ENCODE measurements at regions not wholly inside any gene's neighbourhood (a gene's known extent, or its start where the extent isn't known, plus 50 kb on each side); places are given as distances from the start of the nearest gene placed in this dataset.
"Not testable (repeated sequence)": the region's sequence is repeated elsewhere in the genome, so short reads cannot be mapped to it uniquely, and the experiment has no call there.

GRCh38 chr3:21989341-21990042 lies 238.5 kb upstream of the ZNF385D start:
- DNase-seq (ENCODE audit: low read depth in 3 of 3) = no peak

- DNase-seq (ENCODE audit: low read depth in 3 of 3) = no peak
Measured at GRCh38 chr3:21991061-21991460, 240.1 kb upstream of the ZNF385D start.

- no peak for DNase-seq (ENCODE audit: low read depth in 3 of 3)
Measured at GRCh38 chr3:21995079-21995607, 244.1 kb upstream of the ZNF385D start.

GRCh38 chr3:22007368-22007767 lies 256.4 kb upstream of the ZNF385D start:
- DNase-seq (ENCODE audit: low read depth in 3 of 3) = no peak

- DNase-seq (ENCODE audit: low read depth in 3 of 3) = no peak
Measured at GRCh38 chr3:22010997-22011396, 260.0 kb upstream of the ZNF385D start.

- no peak for DNase-seq (ENCODE audit: low read depth in 3 of 3)
Measured at GRCh38 chr3:22012471-22012870, 261.5 kb upstream of the ZNF385D start.

- no peak for DNase-seq (ENCODE audit: low read depth in 3 of 3)
Measured at GRCh38 chr3:22013641-22014040, 262.6 kb upstream of the ZNF385D start.

GRCh38 chr3:22016197-22016596 lies 265.2 kb upstream of the ZNF385D start:
- DNase-seq (ENCODE audit: low read depth in 3 of 3) = no peak

GRCh38 chr3:22024638-22025037 lies 273.6 kb upstream of the ZNF385D start:
- DNase-seq (ENCODE audit: low read depth in 3 of 3) = not testable (repeated sequence)

GRCh38 chr3:22029480-22029879 lies 278.5 kb upstream of the ZNF385D start:
- DNase-seq (ENCODE audit: low read depth in 3 of 3) = no peak

- no peak for DNase-seq (ENCODE audit: low read depth in 3 of 3)
Measured at GRCh38 chr3:22039161-22039560, 288.2 kb upstream of the ZNF385D start.

GRCh38 chr3:22040150-22040549 lies 289.1 kb upstream of the ZNF385D start:
- DNase-seq (ENCODE audit: low read depth in 3 of 3) = no peak

GRCh38 chr3:22045882-22046281 lies 294.9 kb upstream of the ZNF385D start:
- DNase-seq (ENCODE audit: low read depth in 3 of 3) = no peak

- DNase-seq (ENCODE audit: low read depth in 3 of 3) = no peak
Measured at GRCh38 chr3:22063500-22063899, 312.5 kb upstream of the ZNF385D start.

- DNase-seq (ENCODE audit: low read depth in 3 of 3) = no peak
Measured at GRCh38 chr3:22068619-22069018, 317.6 kb upstream of the ZNF385D start.

GRCh38 chr3:22088204-22088603 lies 337.2 kb upstream of the ZNF385D start:
- no peak for DNase-seq (ENCODE audit: low read depth in 3 of 3)

GRCh38 chr3:22089284-22089683 lies 338.3 kb upstream of the ZNF385D start:
- DNase-seq (ENCODE audit: low read depth in 3 of 3) = no peak

- DNase-seq (ENCODE audit: low read depth in 3 of 3) = no peak
Measured at GRCh38 chr3:22091329-22091728, 340.3 kb upstream of the ZNF385D start.

- no peak for DNase-seq (ENCODE audit: low read depth in 3 of 3)
Measured at GRCh38 chr3:22098021-22098420, 347.0 kb upstream of the ZNF385D start.

- no peak for DNase-seq (ENCODE audit: low read depth in 3 of 3)
Measured at GRCh38 chr3:22101351-22101750, 350.3 kb upstream of the ZNF385D start.

GRCh38 chr3:22101811-22102210 lies 350.8 kb upstream of the ZNF385D start:
- no peak for DNase-seq (ENCODE audit: low read depth in 3 of 3)

- DNase-seq (ENCODE audit: low read depth in 3 of 3) = no peak
Measured at GRCh38 chr3:22103423-22103822, 352.4 kb upstream of the ZNF385D start.

GRCh38 chr3:22106213-22106896 lies 355.3 kb upstream of the ZNF385D start:
- no peak for DNase-seq (ENCODE audit: low read depth in 3 of 3)
